Parathyroid adenoma (tissue), 2 donors: ENCODE measurements at regions not wholly inside any gene's neighbourhood (a gene's known extent, or its start where the extent isn't known, plus 50 kb on each side); places are given as distances from the start of the nearest gene placed in this dataset.

Experiments used
- H2AFZ ChIP-seq: fragments of 300-600 bp; sonication (generic); one replicate; pipeline ENCODE4 v1.7.0; 2017; ENCODE audit warnings: antibody characterized with exemption, mild to moderate bottlenecking
- H3K27ac ChIP-seq: fragments of 300-600 bp; sonication (generic); one replicate; pipeline ENCODE4 v1.7.0; 2017
- H3K27me3 ChIP-seq: fragments of 300-600 bp; sonication (generic); one replicate; pipeline ENCODE4 v1.7.0; 2017; ENCODE audit warnings: low read length; ENCODE audit not compliant: control insufficient read depth, insufficient read depth
- H3K36me3 ChIP-seq: fragments of 300-600 bp; sonication (generic); one replicate; pipeline ENCODE4 v1.7.0; 2017; ENCODE audit warnings: low read length; ENCODE audit not compliant: control insufficient read depth, insufficient read depth
- H3K4me1 ChIP-seq: fragments of 300-600 bp; sonication (generic); one replicate; pipeline ENCODE4 v1.7.0; 2017; ENCODE audit warnings: control low read depth
- H3K4me2 ChIP-seq: fragments of 300-600 bp; sonication (generic); one replicate; pipeline ENCODE4 v1.7.0; 2017; ENCODE audit warnings: low read length
- H3K4me3 ChIP-seq: fragments of 300-600 bp; sonication (generic); one replicate; pipeline ENCODE4 v1.7.0; 2017; ENCODE audit warnings: low read depth, low read length
- H3K79me2 ChIP-seq: fragments of 300-600 bp; sonication (generic); one replicate; pipeline ENCODE4 v1.7.0; 2017; ENCODE audit warnings: control low read depth
- H3K9ac ChIP-seq: fragments of 300-600 bp; sonication (generic); one replicate; pipeline ENCODE4 v1.7.0; 2017; ENCODE audit warnings: mild to moderate bottlenecking
- H3K9me3 ChIP-seq: fragments of 300-600 bp; sonication (generic); one replicate; pipeline ENCODE4 v1.7.0; 2017; ENCODE audit warnings: low read length; ENCODE audit not compliant: control insufficient read depth
- CTCF ChIP-seq: fragments of 300-600 bp; sonication (generic); IDR thresholded peaks from one replicate; pipeline ENCODE4 v1.7.0; 2017; ENCODE audit warnings: antibody characterized with exemption, mild to moderate bottlenecking
- donor health status: primary hyperparathyroidism.

GRCh38 chr5:56345352-56345751 is 112.2 kb upstream of the ANKRD55 start:
- Histone ChIP-seq H3K9ac (no peak overlapping the region), H2AFZ (no peak overlapping the region), H3K79me2 (no peaks in the 10 kb centered on the region), H3K27me3 (no peaks in the 10 kb centered on the region), H3K4me3 (no peak overlapping the region), H3K27ac (no peak overlapping the region), H3K4me1 (no peaks in the 10 kb centered on the region), H3K9me3 (no peaks in the 10 kb centered on the region), H3K36me3 (no peaks in the 10 kb centered on the region), H3K4me2 (no peak overlapping the region)
- TF ChIP-seq CTCF, result no peak

- H3K4me2 ChIP-seq, result no peak overlapping the region
- H3K9ac ChIP-seq, result no peak overlapping the region
- no peak overlapping the region for H3K27ac ChIP-seq
- H3K36me3 ChIP-seq, result no peaks in the 10 kb centered on the region
- no peak for TF ChIP-seq CTCF
- H3K4me1 ChIP-seq, result no peaks in the 10 kb centered on the region
- H2AFZ ChIP-seq, result no peak overlapping the region
- H3K9me3 ChIP-seq, result no peaks in the 10 kb centered on the region
- no peak overlapping the region for H3K4me3 ChIP-seq
- no peaks in the 10 kb centered on the region for H3K27me3 ChIP-seq
- no peaks in the 10 kb centered on the region for H3K79me2 ChIP-seq
These were observed 111.5 kb upstream of the ANKRD55 start for GRCh38 chr5:56344594-56344993.

GRCh38 chr5:56343988-56344387 is 110.9 kb upstream of the ANKRD55 start:
- no peaks in the 10 kb centered on the region for H3K27me3 ChIP-seq
- H3K27ac ChIP-seq, result no peak overlapping the region
- no peak for TF ChIP-seq CTCF
- no peaks in the 10 kb centered on the region for H3K9me3 ChIP-seq
- H3K4me3 ChIP-seq, result no peak overlapping the region
- H3K4me2 ChIP-seq, result no peak overlapping the region
- no peaks in the 10 kb centered on the region for H3K79me2 ChIP-seq
- H2AFZ ChIP-seq, result no peak overlapping the region
- H3K4me1 ChIP-seq, result no peaks in the 10 kb centered on the region
- no peak overlapping the region for H3K9ac ChIP-seq
- H3K36me3 ChIP-seq, result no peaks in the 10 kb centered on the region

- Histone ChIP-seq H3K9me3 (no peaks in the 10 kb centered on the region), H3K27me3 (no peaks in the 10 kb centered on the region), H3K9ac (no peak overlapping the region), H3K36me3 (no peaks in the 10 kb centered on the region), H2AFZ (peak overlapping the region; percentile 17), H3K4me3 (no peak overlapping the region), H3K4me1 (no peaks in the 10 kb centered on the region), H3K27ac (no peak overlapping the region), H3K4me2 (no peak overlapping the region), H3K79me2 (no peaks in the 10 kb centered on the region)
- no peak for TF ChIP-seq CTCF
These were observed 109.5 kb upstream of the ANKRD55 start for GRCh38 chr5:56342616-56343015.

GRCh38 chr5:56340196-56340980 is 107.3 kb upstream of the ANKRD55 start:
- H2AFZ ChIP-seq, result no peak overlapping the region
- H3K4me1 ChIP-seq, result no peaks in the 10 kb centered on the region
- TF ChIP-seq CTCF, result no peak

More at GRCh38 chr5:56340196-56340980, 107.3 kb upstream of the ANKRD55 start:
- no peak overlapping the region for H3K4me2 ChIP-seq
- no peak overlapping the region for H3K27ac ChIP-seq
- H3K9ac ChIP-seq, result no peak overlapping the region
- no peaks in the 10 kb centered on the region for H3K36me3 ChIP-seq
- H3K4me3 ChIP-seq, result no peak overlapping the region
- H3K9me3 ChIP-seq, result no peaks in the 10 kb centered on the region
- H3K79me2 ChIP-seq, result no peaks in the 10 kb centered on the region
- H3K27me3 ChIP-seq, result no peaks in the 10 kb centered on the region
